ENCODE measurements at regions not wholly inside any gene's neighbourhood (a gene's known extent, or its start where the extent isn't known, plus 50 kb on each side); places are given as distances from the start of the nearest gene placed in this dataset.
"Not testable (repeated sequence)": the region's sequence is repeated elsewhere in the genome, so short reads cannot be mapped to it uniquely, and the experiment has no call there.

DNA sequence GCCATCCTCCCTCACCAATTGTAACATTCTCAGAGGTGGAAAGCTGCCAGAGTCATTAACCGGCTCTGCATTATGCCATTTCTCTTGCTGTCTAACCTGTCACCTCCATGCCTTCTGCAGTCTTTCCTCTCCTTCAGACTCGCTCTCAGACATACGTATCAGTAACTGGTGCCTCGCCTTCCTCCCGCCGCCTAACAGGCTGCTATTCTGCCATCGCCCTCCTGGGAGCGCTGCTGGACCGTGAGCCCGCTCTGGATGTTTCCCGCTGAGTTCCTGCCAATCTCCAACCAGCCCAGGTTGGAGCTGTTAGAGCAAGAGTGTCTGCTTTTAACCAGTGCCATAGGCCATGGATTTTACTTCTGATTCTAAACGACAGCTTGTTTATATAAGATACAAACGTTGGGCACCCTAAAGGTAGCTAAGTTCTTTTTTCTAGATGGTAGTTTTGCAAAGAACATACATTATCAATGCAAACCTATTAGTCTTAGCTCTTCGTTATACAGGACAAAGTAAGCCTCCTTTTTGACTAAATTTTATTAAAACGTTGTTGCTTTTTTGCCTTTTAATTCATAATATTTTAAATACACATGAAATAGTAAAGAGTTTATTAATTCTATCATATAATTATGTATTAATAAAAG, 59.5 kb upstream of the NEIL3 start:
- DNase-seq, result peak; percentile 20

DNA sequence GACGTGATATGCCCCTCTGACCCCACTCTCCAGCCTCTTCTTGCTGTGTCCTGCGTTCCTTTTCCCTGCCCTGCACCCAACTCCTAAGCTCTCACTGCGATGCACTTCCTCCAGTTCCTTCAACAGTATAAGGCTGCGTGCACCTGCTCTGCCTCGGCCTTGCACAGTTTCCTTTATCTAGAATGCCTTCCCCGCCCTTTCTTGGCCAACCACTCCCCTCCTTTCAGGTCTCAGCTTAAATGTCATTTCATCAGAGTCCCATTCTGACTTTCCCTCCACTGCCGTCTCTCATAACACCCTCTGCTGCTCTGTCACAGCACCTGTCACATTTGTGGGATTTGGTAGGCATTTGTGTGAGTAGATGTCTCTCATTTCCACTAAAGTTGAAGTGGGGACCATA, 58.4 kb upstream of the NEIL3 start:
- no peak for DNase-seq

DNA sequence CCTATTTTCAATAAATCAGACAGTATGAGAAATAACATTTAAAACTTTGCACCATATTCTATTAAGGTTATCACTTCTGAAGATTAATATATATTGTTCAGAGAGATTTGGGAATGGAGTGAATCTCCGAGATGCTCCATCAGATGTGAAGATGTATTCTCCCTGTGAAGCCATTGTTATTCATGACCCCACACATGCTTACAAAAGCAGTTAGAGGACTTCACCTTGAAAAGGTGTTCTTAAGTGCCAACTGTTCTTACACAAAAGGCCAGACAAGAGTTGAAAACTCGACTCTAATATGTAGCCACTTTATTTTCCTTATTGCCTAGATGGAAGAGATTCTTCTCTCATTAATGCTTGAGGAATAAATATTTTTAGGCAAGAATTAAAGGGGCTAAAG, 54.3 kb upstream of the NEIL3 start:
- no peak for DNase-seq

DNA sequence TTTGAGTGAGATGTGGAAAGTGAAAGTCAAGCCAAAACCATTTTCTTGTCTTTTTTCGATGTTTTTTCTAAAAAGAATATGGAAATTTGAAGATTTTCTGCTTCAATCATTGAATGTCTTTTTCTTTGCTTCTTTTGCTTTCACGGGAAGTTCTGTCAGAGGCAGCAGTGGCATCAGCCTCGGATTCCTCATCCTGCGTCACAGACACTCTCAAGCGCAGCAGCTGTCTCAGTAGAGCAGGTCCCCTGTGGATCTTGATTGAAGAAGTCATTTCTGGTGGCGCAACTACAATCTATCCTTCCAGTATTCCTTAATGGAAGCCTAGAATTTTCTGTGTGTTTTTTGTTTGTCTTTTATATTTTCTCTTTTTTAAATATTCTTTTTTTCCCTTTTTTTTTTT, 52.7 kb upstream of the NEIL3 start:
- DNase-seq, result no peak

DNA sequence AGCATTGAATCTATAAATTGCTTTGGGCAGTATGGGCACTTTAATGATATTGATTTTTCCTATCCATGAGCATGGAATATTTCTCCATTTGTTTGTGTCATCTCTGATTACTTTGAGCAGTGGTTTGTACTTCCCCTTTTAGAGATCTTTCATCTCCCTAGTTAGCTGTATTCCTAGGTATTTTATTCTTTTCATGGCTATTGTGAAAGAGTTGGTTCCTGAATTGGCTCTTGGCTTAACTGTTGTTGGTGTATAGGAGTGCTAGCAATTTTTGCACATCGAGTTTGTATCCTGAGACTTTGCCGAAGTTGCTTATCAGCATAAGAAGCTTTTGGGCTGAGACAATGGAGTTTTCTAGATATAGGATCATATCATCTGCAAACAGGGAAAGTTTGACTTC, 50.2 kb upstream of the NEIL3 start:
- DNase-seq, result not testable (repeated sequence)

Data from activated gamma-delta T cell (primary cell).